Kidney epithelial cell (primary cell): ENCODE measurements at regions not wholly inside any gene's neighbourhood (a gene's known extent, or its start where the extent isn't known, plus 50 kb on each side); places are given as distances from the start of the nearest gene placed in this dataset.

ENCODE experiments used
- DNase-seq: peaks from one replicate; pipeline ENCODE4 v3.0.0-alpha.2; 2010; ENCODE audit warnings: low read depth
- H3K27me3 ChIP-seq: 2 replicates; pipeline ENCODE4 v1.6.0; 2011; ENCODE audit warnings: low read length; ENCODE audit not compliant: control insufficient read depth, insufficient read depth
- H3K36me3 ChIP-seq: 2 replicates; pipeline ENCODE4 v1.5.1; 2011; ENCODE audit warnings: low read length; ENCODE audit not compliant: control insufficient read depth, insufficient read depth
- H3K4me3 ChIP-seq: 2 replicates; pipeline ENCODE4 v1.5.1; 2011; ENCODE audit warnings: low read depth, mild to moderate bottlenecking, control low read depth, low read length
- CTCF ChIP-seq: IDR thresholded peaks from 2 replicates; pipeline ENCODE4 v1.5.1; 2011; ENCODE audit warnings: mild to moderate bottlenecking, moderate library complexity, low read length, control low read depth, inconsistent platforms; ENCODE audit not compliant: insufficient read depth, poor library complexity, severe bottlenecking

- DNase-seq: no peak
- no peak for TF ChIP-seq CTCF
Measured at GRCh38 chr4:57774171-57774570, 664.0 kb upstream of the IGFBP7 start.

GRCh38 chr4:57766341-57766740 lies 656.2 kb upstream of the IGFBP7 start:
- no peak for DNase-seq
- Histone ChIP-seq H3K27me3 (no peaks in the 10 kb centered on the region), H3K36me3 (no peaks in the 10 kb centered on the region), H3K4me3 (no peak overlapping the region)
- TF ChIP-seq CTCF: no peak

More at GRCh38 chr4:57774171-57774570, 664.0 kb upstream of the IGFBP7 start:
- no peak overlapping the region for H3K4me3 ChIP-seq
- H3K27me3 ChIP-seq: no peaks in the 10 kb centered on the region
- H3K36me3 ChIP-seq: no peaks in the 10 kb centered on the region

GRCh38 chr4:57764856-57765255 lies 654.7 kb upstream of the IGFBP7 start:
- DNase-seq: no peak
- Histone ChIP-seq H3K4me3 (no peak overlapping the region), H3K36me3 (no peaks in the 10 kb centered on the region), H3K27me3 (no peaks in the 10 kb centered on the region)
- TF ChIP-seq CTCF: no peak

GRCh38 chr4:57763070-57763469 lies 652.9 kb upstream of the IGFBP7 start:
- Histone ChIP-seq H3K27me3 (no peaks in the 10 kb centered on the region), H3K36me3 (no peaks in the 10 kb centered on the region), H3K4me3 (no peak overlapping the region)
- TF ChIP-seq CTCF: no peak
- DNase-seq: no peak

- TF ChIP-seq CTCF: no peak
Measured at GRCh38 chr4:57740625-57741190, 630.5 kb upstream of the IGFBP7 start.

GRCh38 chr4:57736781-57737180 lies 626.6 kb upstream of the IGFBP7 start:
- no peaks in the 10 kb centered on the region for H3K27me3 ChIP-seq
- no peak for DNase-seq
- no peak overlapping the region for H3K4me3 ChIP-seq
- TF ChIP-seq CTCF: no peak
- H3K36me3 ChIP-seq: no peaks in the 10 kb centered on the region

More at GRCh38 chr4:57740625-57741190, 630.5 kb upstream of the IGFBP7 start:
- Histone ChIP-seq H3K4me3 (no peak overlapping the region), H3K27me3 (no peaks in the 10 kb centered on the region), H3K36me3 (no peaks in the 10 kb centered on the region)
- DNase-seq: no peak
